NB4 (cell line): ENCODE measurements at regions not wholly inside any gene's neighbourhood (a gene's known extent, or its start where the extent isn't known, plus 50 kb on each side); places are given as distances from the start of the nearest gene placed in this dataset.

Source experiments
- MYC ChIP-seq: IDR thresholded peaks from 2 replicates; pipeline ENCODE4 v1.6.1; 2011; ENCODE audit warnings: low read depth, low read length
- POLR2A ChIP-seq: IDR thresholded peaks from 2 replicates; pipeline ENCODE4 v1.6.1; 2011; ENCODE audit warnings: mild to moderate bottlenecking; ENCODE audit not compliant: insufficient read length; ENCODE audit errors: extremely low read depth
- TF ChIP-seq, protein P1 (sequence below): IDR thresholded peaks from one replicate; pipeline ENCODE4 v1.5.1; 2012; ENCODE audit warnings: low read depth, low read length
- TF ChIP-seq, protein P2 (sequence below): IDR thresholded peaks from 2 replicates; pipeline ENCODE4 v1.6.1; 2011; ENCODE audit warnings: low read depth, low read length

DNA sequence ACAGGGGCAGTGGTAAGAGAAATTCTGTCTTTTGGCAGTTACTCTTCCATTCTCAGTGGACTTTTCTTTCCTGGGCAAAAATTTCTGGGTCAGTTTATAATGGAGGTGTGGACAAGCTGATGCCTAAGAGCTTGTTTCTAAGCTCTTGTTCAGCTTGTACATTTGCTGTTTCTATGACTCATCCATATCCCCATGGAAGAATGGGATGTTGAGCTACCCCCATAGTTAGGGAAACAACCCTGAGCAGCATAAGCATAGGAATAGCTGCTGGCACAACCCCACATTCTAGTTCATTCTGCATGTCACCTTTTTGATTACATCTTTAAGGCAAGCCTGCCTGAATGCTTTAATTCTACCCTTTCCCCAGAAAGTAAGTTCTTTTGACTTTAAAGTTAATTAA lies 173.3 kb downstream of the PSAT1 start:
- TF ChIP-seq POLR2A (no peak), MYC (no peak)
- TF ChIP-seq, protein P1, sequence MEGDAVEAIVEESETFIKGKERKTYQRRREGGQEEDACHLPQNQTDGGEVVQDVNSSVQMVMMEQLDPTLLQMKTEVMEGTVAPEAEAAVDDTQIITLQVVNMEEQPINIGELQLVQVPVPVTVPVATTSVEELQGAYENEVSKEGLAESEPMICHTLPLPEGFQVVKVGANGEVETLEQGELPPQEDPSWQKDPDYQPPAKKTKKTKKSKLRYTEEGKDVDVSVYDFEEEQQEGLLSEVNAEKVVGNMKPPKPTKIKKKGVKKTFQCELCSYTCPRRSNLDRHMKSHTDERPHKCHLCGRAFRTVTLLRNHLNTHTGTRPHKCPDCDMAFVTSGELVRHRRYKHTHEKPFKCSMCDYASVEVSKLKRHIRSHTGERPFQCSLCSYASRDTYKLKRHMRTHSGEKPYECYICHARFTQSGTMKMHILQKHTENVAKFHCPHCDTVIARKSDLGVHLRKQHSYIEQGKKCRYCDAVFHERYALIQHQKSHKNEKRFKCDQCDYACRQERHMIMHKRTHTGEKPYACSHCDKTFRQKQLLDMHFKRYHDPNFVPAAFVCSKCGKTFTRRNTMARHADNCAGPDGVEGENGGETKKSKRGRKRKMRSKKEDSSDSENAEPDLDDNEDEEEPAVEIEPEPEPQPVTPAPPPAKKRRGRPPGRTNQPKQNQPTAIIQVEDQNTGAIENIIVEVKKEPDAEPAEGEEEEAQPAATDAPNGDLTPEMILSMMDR, result no peak
- TF ChIP-seq, protein P2, sequence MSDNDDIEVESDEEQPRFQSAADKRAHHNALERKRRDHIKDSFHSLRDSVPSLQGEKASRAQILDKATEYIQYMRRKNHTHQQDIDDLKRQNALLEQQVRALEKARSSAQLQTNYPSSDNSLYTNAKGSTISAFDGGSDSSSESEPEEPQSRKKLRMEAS, result no peak
